Suppressor macrophage (primary cell): ENCODE measurements at regions not wholly inside any gene's neighbourhood (a gene's known extent, or its start where the extent isn't known, plus 50 kb on each side); places are given as distances from the start of the nearest gene placed in this dataset.
A peak's percentile ranks its signal among the peaks of the same experiment; 100 is the strongest.
"Not testable (repeated sequence)": the region's sequence is repeated elsewhere in the genome, so short reads cannot be mapped to it uniquely, and the experiment has no call there.

Source experiments
- DNase-seq, 4 experiments: peaks; one replicate each; pipeline ENCODE4 v3.0.0-alpha.2; 2020 to 2022

DNA sequence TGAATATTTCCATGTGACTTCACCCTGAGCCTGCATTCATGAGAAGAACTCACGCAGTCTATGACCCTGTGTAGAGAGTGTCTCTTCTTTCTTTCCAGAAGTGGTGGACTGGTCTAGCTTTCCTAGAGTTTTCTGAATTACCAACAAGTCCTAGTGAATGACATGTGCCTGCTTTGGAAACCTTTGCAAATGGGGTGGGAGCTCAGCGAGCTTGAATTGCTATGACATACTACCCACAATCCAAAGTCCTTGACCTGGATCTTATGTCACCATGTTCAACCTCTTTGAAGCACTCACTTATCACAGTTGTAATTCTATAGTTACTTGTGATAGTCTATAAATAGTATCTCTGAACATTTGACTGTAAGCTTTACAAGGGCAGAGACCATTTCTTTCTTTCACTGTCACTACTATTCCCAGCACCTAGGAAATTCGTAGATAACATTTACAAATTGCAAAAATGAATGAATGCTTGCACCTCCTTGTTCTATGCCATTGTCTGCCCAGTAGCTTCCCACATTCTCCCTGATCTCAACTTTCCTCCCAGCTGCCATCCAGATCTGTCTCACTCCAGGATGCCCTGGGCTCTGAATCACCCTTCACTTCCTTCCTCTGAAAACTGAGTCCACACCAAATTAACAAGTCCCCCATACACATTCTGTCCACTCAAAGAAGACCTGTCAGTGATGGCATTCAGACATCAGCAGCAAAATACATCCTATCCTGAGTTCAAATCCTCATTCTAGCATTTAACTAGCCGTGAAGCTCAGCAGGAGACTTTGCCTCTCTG lies 201.9 kb upstream of the SESN3 start:
- DNase-seq, result no peak

DNA sequence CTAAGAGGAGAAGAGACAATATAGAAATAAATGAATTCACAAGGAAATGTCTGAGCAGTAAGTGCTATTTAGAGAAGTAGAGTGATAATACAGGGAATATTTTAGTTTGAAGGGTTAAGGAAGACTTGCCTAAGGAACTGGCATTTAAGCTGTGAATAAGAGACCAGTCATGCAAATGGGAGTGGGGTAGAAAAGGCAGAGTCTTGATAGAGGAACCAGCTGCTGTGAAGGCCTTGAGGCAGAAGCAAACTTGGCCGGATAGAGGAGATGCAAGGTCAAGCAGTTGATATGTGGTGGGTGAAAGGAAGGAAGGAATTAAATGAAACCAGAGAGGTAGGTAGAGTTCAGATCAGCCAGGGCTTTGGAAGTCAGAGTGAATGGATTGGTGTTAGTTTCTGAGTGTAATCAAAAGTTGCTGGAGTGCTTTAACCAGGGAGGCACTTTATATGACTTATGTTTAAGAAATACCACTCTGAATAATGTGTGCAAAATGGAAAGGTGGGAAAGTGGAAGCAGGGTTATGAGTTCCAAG lies 198.4 kb upstream of the SESN3 start:
- peak in 3 of 4 experiments; percentile 6 to 51 (median 30) for DNase-seq

DNA sequence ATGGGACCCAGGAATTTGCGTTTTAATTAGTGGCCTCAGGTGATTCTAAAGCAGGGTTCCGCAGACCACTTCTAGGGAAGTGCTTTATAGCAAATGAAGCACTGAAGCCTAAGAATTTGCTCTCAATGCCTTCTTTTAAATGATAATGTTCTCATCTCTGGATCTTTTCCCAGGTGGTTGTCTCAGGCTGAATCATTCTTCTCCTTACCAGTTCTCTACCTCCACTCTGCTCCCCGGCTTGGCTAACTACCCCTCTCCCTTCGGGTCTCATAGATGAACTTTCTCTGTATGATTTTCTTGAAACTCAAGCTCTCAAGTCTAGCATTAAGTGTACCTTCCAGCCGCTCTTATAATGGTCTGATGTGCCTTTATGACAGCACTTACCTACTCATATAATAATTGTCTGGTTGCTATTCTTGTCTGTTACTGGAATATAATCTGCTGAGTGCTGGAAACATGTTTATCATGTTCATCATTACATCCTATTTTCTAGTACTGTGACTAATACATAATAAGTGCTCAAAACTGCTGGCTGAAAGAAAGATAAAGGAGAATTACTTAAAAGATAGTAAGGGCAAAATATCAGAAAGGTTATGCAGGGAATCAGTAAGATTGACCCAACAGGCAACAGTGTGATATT lies 195.9 kb upstream of the SESN3 start:
- DNase-seq, result no peak

DNA sequence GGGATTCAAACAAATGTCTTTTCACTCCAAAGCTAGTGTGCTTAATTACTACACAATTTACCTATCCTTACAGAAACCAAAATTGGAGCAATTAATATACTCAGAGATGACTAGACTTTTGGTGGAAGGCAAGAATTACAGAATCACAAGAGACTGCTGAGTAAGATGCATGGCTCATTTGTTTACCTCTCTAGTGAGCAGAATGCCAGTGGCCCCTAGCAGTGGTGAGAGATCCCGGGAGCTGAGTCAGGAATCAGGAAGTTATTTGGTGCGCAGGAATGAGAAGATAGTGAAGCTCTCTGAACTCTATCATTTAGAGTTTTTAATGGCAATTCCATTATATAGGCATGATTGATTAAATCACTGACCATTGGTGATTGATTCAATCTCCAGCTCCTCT lies 188.9 kb upstream of the SESN3 start:
- no peak for DNase-seq

DNA sequence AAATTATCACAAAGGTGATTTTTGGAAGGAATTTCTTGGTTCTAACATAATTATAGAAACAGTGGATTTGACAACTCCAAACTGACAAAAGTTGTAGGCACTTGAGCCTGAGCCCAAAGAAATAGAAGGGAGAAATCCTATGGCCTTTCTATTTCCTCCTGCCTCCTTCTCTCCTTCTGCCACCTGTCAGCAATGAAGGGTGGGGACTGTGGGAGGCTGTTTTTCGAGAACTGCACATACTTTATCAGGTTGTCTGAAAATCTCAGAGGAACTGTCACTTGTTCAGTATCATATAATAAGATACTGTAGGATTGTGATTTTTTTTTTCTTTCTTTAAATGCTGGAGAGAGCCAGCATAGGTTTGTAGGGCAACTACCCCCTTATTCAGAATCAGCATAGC lies 187.9 kb upstream of the SESN3 start:
- no peak for DNase-seq

DNA sequence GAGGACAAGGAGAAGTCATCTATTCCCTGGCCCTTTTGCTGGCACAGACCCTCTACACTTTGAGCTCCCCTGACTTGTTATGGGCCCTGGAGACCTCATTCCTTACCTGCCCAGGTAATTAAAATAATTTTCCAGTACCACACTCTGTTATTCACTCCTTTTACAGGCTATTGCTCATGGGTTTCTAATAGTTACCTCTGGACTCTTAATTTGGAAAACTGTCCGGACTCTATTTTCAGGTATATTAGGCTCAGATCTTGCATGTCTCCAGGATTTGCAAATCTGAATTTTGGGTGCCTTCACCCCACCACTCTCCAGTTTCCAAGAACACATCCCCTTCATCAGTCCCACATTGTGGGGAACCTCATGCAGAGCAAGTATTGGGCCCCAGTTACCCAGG lies 186.8 kb upstream of the SESN3 start:
- no peak for DNase-seq

DNA sequence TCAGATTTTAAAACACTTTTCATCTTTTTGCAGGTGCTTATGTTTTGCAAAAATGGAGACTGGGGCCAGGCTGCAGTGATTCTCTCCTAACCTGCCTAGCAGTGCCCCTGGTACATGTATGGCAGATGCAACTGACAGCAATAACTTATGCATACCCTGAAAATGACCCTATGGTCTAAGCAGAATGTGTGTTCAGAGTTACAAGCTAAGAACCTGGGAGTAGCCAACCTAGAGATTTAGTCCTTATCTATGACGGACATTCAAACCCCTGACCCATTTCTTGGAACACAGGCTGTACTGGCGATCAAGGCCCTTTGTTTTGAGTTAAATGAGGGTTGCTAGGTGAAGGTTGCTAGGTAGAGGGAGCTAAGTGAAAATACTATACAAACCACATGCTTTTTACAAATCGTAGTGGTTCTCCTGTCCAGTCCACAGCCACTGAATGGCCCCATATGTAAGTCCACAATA lies 184.9 kb upstream of the SESN3 start:
- DNase-seq, result no peak

DNA sequence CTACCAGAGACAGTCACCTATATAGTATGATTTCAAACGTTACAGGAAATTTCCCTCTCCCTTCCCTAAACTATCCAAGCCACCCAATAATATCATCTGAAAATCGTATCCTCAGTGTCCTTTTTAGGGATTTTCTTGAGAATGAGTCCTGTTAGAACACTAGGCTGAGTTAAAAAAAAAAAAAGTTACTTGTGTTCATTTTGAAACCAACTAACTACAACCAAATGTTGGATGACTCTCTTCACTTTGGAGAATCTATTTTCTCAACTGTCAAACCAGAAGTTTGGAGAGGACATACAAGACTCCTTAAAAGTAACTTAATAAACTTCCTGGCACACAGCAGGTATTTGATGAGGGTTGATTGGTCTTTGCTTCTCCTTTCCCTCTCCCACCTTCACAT lies 183.2 kb upstream of the SESN3 start:
- no peak for DNase-seq

DNA sequence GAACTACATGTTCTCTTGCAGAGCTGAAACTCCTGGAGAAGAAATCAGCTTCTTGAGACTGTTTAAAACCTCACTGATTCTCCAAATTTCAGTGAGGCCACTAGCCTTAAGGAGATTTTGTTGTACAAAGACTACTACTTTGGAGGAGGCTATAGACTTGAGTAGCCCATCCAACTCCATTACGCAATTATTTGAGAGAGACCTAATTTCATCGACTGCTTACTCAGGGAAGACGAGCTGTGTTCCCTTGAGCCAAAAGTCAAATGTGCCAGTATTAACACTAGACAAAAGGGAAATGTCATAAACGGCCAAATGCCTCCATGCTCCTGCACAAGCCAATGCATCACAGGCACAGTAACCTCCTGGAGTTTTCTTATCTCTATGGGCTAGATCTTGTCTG lies 182.8 kb upstream of the SESN3 start:
- DNase-seq, result no peak

DNA sequence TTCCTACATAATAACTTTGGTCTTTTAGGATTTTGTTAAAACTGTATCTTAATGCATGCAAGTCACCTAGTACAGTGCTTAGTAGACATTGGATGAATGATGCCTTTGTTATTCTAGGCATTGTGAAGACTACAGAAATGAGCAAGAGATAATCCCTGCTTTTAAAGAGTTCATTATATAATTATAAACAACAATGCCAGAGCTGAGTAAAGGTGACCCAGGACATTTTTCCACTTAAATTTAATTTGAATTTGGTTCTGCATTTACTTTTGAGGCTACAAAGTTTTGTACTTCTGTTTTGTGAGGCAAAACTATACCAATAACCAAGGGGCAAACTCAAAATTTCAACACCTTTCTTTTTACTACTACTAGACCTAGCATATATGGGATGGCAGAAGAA lies 182.0 kb upstream of the SESN3 start:
- DNase-seq, result no peak

DNA sequence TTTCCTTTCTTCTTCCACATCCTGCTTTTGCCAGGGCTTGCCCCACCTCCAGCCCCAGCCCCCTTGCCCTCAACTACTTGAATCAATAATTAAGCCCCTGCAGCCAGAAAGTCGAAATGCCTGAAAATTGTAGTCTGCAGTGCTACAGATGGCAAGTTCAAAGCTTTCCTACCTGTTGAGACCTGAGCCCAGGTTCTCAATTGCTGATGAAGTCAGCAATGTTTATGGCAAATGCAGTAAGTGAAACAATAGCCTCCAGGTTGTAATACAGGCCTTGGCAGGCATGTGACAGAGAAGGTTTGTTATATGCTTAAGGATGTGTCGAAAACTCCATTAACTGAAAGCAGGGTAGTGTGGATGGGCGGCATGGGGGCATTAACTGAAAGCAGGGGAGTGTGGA lies 181.1 kb upstream of the SESN3 start:
- no peak for DNase-seq

DNA sequence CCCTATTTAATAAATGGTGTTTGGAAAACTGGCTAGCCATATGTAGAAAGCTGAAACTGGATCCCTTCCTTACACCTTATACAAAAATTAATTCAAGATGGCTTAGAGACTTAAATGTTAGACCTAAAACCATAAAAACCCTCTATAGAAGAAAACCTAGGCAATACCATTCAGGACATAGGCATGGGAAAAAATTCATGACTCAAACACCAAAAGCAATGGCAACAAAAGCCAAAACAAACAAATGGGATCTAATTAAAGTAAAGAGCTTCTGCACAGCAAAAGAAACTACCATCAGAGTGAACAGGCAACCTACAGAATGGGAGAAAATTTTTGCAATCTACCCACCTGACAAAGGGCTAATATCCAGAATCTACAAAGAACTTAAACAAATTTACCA lies 179.7 kb upstream of the SESN3 start:
- not testable (repeated sequence) for DNase-seq

DNA sequence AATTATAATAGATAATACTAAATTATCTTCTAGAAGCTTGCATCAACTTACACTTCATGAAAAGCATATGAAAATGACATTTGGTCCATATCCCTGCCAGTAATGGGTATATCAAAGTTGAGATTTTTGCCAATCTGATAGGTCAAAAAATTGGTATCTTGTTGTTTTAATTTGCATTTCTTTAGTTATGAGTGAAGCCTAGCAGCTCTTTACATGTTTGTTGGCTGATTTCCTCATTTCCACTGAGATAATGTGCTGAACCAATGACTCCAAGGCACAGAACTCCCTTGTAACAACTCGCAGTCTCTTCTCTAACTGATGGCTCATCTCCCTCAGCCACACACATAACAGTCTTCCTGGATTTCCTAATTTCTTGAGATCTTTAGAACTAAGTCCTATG lies 175.3 kb upstream of the SESN3 start:
- DNase-seq, result no peak

DNA sequence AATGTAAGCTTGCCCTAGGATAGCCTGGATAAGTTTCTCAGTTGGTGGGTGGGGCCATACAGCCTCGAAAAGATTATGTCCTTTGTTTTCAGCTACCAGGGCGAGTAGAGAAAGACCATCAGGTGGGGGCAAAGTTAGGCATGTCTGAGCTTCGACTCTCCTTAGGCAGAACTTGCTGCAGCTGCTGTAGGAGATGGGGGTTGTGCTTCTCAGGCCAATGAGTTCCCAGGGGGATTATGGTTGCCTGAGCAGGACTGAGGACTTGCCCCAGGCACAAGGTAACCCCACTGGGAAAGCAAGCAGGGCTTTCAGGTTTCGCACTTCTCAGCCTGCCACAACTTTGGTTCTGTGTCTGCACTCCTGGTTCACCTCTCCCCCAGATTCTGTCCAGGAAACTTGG lies 173.4 kb upstream of the SESN3 start:
- DNase-seq, result no peak

DNA sequence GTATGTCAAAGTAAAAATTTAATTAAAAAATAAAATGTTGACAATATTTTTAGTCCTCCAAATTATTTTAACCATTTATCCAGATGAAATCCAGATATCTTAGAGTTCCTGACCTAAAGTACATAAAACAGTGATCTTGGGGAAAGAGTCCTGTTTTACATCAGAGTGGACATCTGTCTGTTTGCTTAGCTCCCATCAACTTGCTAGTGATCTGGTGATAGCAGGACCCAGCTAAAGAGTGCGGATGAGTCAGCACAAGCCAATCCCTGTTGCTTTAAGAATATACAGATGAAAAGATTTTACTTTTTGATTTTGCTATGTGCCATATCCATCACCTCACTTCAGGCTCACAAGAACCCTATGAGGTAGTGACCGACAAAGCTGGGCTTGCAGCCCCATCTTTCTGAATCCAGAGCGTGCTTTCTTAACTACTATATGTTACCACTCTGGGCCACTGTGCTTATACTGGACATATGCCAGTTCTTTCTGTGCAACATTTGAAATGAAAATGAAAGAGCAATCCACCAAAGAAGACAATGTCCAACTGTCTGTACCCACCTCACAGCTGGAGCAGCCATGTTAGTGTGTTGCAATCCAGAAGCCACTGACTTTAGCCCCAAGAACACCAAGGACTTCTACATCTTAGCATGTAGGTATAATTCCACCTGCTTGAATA lies 167.6 kb upstream of the SESN3 start:
- DNase-seq, result no peak

DNA sequence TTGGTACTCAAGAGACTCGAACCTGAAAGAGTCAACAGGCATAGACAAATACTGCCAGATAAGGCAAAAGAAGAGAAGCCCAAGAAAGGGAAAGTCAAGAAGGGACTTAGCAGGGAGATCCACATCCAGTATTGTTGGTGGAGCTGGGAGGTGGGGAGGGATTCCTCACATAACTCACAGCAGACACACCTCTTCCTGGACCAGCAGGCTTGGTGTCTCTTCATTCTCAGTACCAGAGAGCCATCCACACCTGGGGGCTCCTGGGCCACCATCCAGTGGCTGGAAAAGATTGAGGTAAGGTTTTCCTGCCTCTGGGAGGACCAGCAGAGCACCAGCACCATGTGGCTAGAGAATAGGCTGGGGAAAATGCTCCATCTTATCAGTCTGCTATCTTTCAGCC lies 161.6 kb upstream of the SESN3 start:
- DNase-seq, result no peak

DNA sequence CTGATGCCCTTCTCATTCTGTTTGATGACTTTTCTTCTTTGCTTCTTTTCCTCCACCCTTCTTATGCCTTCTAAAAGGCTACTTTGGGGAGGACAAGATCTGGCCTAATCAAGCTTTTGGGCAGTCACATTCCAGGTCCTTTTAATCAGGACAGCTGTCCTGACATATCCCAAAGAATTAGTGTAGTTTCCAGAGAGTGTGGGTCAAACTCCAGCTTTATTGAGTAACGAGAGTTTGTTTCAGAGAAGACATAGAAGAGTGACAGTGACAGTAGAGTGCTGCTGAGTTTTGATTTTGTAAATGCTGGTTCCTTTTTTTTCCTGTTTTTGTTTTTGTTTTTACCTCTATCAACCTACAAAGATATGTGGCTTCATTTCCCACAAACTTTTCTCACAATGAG lies 158.4 kb upstream of the SESN3 start:
- DNase-seq, result no peak

DNA sequence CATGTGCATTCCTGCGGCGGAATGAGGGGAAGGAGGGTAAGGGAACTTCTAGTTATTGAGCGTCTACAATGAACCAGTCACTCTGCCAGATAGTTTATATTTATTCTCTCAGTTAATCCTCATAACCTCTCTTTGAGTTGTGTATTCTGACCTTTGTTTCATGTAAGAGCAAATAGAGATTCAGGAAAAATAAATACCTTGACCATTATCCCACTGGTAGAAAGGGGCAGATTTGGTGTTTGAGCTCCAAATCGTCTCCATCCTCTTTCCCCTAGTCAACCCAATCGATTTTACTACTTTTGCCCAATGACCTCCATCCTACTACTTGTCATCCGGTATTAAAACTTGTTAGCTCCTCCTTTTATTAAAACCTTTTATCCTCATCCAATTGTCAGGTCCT lies 157.1 kb upstream of the SESN3 start:
- DNase-seq, result no peak

DNA sequence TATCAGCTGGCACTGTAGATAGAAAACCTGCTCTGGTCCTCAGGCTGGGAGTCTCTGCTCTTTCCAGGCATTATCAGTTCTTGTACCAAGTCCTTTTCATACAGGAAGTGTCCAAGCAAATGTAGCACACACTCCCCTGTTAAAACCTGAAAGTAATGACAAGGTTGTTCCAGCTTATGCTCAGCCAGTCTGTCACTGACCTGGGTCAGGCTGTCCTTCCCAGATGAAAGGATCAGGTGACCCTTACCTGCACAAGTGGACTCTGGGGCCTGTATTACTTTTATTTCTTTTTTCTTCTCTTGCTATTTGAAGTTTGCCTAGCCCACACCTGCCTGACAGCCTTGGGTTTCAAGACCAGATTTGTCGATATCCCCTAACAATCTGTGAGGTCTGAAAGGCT lies 156.3 kb upstream of the SESN3 start:
- no peak for DNase-seq

DNA sequence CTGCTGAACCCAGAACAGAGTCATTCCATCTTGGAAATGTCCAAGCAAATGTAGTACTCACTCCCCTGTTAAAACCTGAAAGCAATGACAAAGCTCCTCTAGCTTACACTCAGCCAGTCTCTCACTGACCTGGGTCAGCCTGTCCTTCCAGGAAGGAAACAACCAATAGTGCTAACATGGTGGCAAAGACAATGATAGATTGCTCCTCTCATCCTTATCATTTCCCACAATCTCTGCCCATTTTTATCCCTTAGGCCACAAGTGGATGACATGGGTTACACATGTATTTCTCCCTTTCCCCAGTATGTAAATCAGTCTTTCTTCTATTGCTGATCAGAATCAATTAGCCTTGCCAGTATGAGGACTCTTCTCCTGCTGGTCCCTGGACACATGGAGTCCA lies 154.6 kb upstream of the SESN3 start:
- no peak for DNase-seq

DNA sequence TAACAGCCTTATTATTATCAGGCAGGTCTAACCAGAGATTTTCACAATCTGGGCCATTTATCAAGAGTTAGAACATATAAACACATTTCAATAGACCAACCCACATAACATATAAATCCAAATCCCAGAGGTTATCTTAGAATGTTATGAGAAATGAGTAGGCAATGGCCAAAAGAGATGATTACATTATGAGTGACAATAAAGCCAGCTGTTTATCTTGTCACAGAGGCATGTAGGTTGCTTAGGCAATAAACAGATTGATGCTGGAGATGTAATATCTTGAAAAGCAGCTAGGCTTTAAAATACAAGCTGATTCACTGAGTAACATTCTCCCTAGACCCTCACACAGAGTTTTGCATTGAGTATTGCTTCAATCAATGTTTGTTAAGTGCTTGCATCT lies 148.5 kb upstream of the SESN3 start:
- DNase-seq, result no peak

DNA sequence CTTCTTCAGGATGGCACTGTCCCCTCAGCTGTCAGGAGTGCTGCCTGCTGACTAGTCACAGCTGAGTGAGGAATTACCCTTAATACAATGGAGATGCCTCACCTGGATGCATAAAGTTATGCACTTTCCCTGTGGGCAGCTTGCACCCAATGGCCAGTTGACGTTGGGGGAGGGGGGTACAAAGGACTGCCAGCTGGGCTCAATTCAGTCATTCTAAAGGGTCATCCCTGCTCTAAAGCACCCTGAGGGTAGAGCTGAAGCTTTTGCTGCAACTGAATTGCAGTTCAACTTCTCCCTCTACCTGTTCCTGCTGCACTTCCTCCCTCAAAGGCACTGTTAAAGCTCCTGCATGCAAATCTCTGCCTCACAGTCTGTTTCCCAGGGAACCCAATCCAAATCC lies 147.8 kb upstream of the SESN3 start:
- no peak for DNase-seq

DNA sequence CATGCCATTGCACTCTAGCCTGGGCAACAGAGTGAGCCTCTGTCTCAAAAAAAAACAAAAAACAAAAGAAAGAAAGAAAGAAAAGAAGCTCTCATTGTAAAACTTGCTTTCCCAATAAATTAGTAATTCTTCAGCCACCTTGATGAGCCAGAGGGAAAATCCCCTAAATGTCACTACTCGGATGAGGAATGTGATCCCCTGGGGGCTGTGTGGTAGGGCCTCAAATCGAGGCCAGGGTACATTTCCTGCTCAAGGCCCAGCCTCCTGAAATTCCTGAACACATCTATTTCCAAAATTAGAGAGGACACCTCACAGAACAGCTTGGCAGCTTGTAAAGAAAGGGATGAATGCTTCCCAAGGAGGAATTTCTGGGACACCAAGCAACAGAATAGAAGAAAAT lies 147.1 kb upstream of the SESN3 start:
- DNase-seq, result no peak

DNA sequence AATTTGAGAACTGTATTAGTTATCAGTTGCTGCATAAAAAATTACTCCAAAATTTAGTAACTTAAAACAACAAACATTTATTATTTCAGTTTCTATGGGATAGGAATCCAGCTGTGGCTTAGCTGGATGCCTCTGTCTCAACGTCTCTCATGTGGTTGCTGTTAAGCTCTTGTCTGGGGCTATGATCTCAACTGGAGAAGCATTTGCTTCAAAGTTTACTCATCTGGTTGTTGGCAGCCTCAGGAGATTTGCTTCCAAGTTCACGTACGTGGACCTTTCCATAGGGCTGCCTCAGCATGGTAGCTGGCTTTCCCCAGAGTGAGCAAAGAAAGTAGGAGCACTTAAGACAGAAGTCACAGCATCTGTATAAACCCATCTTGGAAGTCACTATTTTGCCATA lies 144.9 kb upstream of the SESN3 start:
- no peak for DNase-seq
